NOMO-1 (cell line): ENCODE measurements at regions not wholly inside any gene's neighbourhood (a gene's known extent, or its start where the extent isn't known, plus 50 kb on each side); places are given as distances from the start of the nearest gene placed in this dataset.

Experiments
- DNase-seq, 2 experiments: peaks; one replicate each; lab custom pipeline; 2025; ENCODE audit not compliant: unreplicated experiment in 2 of 2; lab: John Stamatoyannopoulos, UW

DNA sequence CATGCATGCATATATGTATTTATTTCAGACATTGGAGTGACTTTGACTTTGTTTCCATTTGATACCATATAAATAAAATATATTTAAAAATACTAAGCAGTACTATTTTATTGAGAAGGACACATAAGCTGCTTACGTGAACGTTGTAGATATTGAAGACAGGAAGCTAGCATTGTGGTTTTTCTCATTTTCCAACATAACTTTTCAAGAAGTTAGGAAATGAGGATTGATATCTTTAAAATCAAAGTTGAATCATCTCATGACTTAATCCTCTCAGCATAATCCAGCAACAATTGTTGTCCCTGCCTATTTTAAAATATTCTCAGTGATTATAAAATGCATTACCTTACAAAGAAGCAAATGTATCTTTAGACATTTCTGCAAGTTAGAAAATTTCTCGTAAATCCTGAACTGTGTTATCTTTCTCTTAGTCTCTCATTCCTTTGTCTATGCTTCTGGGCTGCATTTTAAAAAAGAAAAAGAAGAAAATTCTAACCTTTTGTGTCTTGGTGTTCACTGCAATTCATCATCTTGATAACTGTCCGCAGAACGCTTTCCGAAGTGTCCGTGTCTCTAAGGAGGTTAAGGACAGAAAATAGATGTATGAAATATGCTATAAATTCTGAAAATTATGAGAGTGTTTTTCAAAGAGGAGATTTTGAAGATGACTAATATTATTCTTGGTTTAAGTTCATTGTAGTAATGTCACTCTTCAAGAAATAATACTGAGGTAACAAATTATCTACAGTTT, 1089.9 kb upstream of the CDH6 start:
- no peak for DNase-seq

DNA sequence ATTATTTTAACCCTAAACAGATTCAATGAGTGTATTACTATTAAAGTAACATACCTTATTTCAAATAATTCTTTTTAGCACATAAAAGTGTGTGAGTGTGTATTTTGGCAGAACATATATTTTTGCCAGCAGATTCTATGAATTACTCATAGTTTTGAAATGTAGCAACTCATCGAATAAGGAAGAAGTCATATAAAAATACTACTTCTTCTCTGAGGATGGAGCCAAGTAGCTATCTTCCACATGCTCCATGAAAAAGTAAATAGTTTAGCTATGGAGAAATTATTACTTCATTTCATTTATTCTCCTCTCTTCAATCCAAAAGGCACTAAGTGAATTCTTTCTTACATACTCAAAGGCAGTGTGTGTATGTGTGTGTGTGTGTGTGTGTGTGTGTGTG, 1090.4 kb upstream of the CDH6 start:
- no peak for DNase-seq

DNA sequence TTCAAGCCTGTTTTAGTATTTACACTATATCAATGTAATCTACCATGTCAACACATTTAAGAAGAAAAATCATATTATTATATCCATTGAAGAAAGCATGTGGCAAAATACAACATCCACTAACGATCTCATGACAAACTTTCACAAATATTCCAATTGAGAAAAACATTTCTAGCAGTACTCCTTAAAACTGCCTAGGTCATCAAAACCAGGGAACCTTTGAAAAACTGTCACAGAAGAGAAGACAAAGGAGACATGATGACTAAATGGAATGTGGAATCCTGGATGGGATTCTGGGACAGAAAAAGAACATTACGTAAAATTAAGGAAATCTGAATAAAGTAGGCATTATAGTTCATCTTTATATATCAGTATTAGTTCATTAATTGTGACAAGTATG, 1091.3 kb upstream of the CDH6 start:
- no peak for DNase-seq

DNA sequence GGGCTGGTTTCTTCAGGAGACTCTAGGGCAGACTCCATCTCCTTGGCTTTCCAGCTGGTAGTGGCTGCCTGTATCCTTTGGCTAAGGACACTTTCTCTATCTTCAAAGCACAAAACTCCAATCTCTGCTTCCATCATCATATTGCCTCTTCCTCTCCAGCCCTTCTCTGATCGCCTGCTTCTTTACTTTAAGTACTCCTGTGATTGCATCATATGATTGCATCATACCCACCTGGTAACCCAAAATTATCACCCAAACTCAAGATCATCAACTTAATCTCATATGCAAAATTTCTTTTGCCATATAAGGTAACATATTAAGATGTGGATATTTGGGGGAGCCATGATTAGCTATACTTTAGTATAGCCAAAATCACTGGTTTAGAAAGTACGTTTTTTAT, 1092.6 kb upstream of the CDH6 start:
- DNase-seq = no peak

DNA sequence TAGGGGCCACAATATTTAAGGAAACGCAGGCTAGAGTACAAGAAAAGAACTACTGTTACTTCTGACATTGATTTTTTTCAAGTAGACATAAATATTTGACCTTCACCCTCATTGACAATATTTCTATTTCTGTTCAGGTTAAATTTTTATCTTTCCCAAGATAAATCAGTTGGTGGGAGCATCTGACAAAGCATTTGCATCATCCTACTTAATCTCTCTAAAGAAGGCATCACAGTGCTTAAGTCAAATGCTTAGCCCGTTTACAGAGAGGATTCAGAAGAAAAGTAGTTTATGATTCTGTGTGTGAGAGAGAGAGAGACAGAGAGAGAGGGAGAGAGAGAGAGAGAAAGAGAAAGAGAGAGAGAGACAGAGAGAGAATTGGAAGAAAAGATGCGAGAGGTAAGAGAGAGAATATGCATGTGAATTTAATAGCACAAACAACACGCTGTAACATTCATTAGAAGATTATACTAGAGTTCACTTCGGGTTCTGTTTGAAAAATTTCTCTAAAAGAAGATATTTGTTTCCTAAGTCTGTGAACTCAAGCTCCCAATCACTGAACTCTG, 1093.3 kb upstream of the CDH6 start:
- DNase-seq = no peak

DNA sequence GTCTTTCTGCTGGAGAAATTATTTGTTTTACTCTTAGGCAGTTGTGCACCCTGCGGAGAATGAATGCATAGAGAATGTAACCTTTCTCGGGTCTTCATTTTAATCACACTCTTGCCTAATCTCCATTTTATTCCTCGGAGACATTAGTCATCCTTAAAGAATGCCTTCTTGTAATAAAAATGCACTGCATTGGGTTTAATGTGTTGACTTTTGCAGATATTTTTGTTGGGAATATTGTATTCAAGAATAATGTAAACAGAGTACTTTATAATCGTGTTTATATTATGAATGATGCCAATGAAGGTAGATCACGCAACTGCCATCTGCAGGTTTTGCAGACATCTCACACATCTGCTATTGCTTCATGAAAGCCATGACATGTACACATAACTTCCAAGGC, 1093.9 kb upstream of the CDH6 start:
- DNase-seq = no peak

DNA sequence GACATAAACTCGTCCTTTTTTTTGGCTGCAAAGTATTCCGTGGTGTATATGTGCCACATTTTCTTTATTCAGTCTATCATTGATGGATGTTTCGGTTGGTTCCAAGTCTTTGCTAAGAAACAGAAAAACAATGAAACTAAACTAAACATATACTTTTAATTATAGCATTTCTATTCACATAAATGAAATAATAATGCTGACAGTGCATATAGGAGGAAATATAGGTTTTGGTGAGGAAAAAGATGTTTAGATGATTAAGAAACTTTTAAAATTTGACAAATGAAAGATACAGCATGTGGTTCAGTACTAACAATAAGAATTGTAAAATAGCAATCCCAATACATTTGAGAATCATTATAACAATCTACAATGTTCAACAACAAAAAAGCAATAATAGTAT, 1094.5 kb upstream of the CDH6 start:
- no peak for DNase-seq

DNA sequence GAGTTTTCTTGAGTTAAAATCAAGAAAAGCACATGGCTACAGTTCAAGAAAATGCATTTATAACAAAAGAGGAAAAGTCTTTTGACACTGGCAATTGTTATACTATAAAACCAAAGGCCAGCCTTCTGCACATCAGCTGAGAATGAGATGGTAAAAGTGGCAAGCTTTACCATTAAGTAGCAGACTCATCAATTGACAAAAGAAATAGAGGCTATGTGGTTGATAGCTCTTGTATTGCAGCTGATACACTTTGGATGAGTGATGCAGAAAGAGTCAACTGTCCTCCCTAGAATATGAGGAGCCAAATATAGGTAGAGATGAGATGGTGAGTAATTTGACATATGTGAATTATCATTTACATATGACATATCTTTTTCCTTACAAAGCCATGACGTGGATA, 1100.9 kb upstream of the CDH6 start:
- no peak for DNase-seq

DNA sequence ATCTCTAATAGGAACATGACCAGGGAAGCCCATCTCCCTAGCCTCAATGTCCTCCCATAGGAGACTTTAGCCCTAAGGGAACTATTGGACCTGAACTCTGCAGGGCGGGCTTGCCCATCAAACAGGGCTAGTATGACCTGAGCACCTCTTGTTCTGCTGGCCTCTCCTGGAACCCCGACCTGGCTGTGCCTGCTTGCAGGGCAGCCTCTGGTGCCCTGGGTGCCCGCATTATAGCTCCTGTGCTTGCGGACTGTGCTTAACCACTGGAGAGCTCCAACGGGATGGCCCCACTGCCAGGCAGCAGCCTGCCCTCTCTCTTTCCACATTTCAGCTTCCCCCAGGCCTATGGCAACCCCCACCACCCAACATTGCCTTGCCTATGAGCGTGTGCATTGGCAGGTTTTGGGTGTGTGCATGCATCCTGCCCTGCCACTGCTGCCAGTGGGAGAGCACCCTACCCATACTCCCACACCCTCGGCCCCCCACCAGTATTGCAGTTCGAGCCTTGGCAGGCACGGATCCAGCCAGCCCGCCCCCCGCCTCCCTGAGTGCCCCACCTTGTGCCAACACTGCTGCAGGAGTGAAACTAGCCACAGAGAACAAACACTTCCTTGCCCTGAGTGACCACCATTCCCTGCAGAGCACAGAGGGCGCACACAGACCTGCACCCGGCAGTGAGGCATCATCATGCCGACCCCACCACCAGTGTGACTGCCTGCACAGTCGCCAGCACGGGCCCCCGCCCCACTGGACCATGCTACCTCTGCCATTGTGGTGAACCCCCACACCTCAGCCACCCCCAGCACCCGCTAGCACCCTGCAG, 1123.8 kb upstream of the CDH6 start:
- DNase-seq = no peak

DNA sequence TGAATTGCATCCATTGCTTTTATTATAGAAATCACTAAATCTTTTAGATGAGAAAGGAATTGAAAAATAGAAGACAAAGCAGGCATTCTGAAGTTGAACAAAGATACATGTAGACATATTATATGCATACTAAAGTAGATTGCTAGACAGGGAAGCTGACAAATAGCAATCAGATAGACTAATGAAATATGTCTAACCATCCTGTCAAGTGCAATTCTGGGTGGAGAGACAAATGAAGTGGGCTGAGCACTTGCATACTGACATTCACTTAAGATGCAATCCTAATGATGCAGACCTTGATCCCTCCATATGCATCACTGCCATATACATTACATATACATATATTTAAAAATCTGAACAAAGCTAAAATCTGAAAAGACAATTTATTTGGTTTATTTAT, 1130.0 kb upstream of the CDH6 start:
- no peak for DNase-seq

DNA sequence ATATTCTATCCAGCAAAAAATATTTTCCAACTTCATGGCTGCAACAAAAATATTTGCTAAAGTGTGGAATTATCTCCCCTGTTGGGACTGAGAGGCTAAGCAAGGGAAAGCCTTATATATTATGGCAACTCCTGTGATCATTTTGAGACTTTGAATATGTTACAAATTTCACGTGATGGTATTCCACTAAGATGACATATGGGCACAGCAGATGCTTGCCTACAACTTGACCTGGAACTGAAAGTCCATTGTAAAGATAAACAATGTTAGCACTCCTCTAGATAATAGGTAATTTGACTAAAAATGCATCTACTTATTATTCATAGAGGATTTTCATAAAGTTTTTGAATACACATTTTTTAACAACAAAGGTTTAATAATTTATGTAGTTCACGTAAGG, 1141.5 kb upstream of the CDH6 start:
- no peak for DNase-seq

DNA sequence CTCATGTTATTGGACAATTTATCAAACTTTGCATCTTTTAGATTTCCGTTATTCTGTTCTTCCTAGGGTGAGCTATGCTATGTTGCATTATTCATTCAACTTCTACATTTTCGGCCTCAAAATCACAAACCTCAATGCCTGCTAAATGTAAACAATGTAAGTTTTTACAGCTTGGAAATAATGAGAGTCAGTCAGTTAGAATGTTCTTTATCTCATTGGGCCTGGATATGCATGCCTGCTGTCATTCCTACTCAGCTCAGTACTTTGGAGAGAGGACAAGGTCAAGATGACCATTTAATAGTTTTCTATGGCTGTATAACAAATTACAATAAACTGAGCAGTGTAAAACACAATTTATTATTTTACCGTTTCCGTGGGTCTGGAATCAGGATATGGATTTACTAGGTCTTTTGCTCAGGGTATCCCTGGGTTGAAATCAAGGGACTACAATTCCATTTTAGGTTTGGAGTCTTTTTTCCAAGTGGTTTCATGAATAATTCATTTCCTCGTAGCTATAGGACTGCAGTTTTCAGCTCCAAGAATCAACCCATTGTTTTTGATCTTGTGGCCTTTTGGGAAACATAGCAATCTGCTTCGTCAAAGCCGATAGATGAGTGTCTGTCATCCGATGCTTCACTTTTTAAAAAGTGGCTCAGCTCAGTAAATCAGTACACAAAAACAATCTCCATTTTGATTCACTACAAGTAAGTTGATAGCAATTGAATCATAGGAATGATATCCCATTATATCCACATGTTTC, 1143.2 kb upstream of the CDH6 start:
- no peak for DNase-seq

DNA sequence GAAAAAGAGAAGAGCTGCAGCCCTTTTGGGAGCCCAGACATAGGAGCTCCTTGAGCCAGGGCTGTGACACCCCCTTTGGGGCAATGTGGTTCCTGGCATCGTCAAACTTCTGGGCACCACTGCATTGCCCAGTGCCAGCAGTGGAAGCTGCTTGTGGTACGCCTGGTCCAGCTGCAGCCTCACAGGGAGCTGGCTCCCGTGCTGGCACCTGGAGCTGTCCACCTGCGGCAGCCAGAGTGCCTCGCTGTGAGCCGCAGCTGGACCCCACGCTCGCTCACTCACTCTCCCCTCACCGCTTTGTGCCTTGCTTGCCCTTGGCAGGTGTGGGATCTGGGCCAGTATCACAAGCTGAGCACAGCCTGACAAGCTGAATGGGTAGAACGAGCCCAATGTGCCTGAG, 1150.8 kb upstream of the CDH6 start:
- DNase-seq = no peak

DNA sequence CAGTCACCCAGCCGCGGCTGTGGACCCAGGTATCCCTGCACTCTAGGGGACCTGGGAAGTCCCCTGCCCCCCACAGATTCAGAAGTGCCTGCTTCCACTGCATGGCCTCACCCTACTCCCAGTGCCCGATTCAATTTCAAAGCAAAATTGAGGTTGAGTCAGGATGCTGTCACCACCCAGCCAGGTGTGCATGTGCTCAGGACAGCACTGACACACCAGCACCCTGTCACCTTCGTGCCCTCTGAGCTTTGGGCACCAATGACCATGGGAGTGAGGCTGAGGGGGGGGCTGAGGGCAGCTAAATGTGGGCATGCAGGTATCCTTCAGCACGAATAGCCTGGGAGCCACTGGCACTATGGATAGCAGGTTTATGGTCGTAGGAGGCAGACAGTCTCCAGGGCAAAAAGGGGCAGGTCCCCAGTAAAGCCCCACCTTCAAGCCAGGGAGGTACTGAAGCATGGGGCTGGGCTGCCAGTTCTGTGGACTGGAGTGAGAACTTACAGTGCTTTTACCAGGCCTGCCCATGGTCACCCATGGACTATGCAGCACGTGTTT, 1151.6 kb upstream of the CDH6 start:
- no peak for DNase-seq

DNA sequence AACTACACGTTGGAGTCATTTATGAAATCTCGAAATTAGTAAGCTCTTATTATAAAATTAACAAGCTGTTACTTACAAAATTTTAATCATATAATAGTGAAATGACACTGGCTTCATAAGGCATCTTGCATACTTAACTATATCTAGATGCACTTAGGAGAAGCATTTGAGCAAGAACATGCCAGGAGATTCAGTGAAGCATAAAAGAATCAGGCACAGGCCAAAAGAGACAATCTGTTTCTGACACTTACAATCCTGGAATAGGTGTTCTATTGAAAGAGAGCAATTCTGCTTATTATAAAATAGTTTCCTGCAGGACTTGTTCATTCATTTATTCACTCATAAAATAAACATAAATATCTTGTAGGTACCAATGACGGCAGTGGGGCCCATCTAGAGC, 1152.2 kb upstream of the CDH6 start:
- DNase-seq = no peak

DNA sequence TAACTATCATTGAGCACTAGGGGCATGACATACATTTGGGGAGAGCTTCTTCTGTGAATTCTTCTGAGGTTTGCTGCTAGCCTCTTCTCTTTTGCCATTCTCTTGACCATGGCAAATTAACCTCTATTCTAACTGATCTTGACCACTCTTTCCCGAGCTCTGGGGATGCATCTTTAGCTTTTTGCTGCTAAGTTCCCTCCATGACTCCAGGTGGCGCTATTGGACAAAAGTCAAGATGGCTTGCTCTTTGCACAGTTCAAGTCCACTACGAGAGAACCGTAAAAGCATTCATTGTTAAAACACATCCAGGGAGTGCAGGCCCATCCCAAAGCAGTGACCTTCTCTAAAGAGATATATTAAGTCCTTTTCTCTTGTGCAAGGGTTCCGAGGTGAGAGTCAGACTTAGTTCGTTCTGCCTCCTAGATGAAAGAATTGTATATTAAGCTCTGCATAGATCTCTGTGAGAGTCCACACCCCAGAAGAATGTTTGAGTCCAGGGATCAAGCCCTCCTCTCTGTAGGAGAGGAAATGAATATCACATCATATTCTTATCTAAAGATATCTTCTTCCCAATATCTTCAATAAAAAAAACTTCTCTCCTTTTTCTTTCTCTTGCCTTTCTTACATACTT, 1152.9 kb upstream of the CDH6 start:
- peak; percentile 14 to 60 for DNase-seq

DNA sequence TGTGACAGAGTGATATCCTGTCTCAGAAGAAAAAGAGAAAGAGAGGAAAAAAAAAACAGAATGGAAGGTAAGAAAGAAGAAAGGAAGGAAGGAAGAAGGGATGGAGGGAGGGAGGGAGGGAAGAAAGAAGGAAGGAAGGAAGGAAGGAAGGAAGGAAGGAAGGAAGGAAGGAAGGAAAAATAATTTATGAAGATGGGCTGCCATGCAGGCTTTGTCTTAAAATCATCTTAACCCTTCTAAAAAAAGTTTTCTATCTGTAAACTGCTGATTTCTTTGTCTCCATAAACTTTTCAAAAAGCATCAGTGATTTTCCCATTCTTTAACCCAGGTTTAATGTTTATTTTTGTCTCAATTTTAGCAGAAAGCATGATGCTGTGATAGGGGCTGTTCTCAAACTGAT, 1154.1 kb upstream of the CDH6 start:
- no peak for DNase-seq

DNA sequence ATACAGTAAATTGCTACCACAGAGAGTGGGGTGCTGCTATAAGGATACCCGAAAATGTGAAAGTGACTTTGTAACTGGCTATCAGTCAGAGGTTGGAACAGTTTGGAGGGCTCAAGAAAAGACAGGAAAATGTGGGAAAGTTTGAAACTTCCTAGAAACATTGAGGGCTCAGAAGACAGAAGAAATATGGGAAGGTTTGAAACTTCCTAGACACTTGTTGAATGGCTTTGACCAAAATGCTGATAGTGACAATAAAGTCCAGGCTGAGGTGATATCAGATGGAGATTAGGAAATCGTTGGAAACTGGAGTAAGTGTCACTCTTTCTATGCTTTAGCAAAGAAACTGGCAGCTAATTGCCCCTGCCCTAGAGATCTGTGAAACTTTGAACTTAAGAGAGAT, 1158.6 kb upstream of the CDH6 start:
- DNase-seq = no peak

DNA sequence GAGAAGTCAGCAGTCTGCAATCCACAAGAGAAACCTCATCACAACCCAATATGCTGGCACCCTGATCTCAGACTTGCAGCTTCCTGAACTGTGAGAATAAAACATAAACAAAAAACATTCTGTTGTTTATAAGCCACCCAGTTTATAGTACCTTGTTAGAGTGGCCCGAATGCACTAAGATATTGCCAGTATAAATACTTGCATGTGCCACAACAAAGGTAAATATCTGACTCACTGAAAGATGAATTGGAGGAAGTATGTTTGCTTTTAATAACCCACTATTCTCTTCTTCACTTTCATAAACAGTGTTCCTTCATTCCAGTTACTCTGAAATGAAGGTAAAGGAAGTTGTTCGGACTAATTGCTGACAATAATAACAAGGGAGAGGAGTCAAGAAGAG, 1163.4 kb upstream of the CDH6 start:
- no peak for DNase-seq

DNA sequence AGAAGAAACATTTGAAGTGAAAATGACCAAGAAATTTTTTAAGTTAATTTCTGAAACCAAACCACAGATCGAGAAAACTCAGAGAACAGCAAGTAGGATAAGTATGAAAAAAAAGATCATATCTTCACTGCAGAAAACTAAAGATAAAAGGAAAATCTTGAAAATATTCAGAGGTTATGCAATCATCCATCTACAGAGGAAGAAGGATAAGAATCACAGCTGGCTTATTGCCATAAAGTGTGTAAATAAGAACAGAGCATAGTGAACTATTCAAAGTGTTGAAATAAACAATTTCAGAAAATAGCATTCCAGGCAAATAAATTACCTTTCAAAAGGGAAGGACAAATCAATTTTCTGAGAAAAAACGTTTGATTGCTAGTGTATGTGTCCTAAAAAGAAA, 1191.7 kb upstream of the CDH6 start:
- DNase-seq = no peak

DNA sequence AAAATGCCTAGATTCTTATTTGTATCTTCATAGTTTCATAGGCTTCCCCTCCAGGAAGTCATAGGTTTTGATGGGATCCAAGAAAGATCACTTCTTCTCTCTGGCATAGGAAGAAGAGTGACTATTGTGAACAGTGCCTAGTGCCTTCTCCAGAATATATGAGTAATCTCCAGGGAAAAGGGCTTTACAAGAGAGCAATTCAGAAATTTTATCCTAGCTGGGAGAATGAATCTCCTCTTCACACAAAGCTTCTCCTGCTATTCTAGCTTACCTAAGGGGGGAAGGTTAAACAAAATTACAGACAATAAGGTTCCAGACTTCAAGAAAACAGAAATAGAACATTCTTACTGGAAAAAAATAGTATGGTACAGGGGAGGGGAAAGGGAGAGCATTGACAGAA, 1193.3 kb upstream of the CDH6 start:
- no peak for DNase-seq
